HepG2 (cell line): ENCODE measurements at regions not wholly inside any gene's neighbourhood (a gene's known extent, or its start where the extent isn't known, plus 50 kb on each side); places are given as distances from the start of the nearest gene placed in this dataset.

Experiments used
- ARNT ChIP-seq: fragments of 450-650 bp; IDR thresholded peaks from 2 replicates; pipeline ENCODE4 v1.6.1; 2017
- ATF7-NPFF ChIP-seq: sonication (generic); formaldehyde crosslinking; IDR thresholded peaks from 2 replicates; pipeline ENCODE4 v1.8.1; 2023; ENCODE audit warnings: mild to moderate bottlenecking, low read depth, missing genetic modification reagents, moderate library complexity
- CHCHD3 ChIP-seq: sonication (generic); formaldehyde crosslinking; IDR thresholded peaks from 2 replicates; pipeline ENCODE4 v1.8.0; 2022; ENCODE audit warnings: mild to moderate bottlenecking, missing genetic modification reagents, moderate library complexity
- DBP ChIP-seq: sonication (generic); formaldehyde crosslinking; IDR thresholded peaks from 2 replicates; pipeline ENCODE4 v1.4.0; 2020; ENCODE audit warnings: missing genetic modification reagents; ENCODE audit errors: not compliant biosample characterization
- FOXJ3 ChIP-seq: sonication (generic); formaldehyde crosslinking; IDR thresholded peaks from 2 replicates; pipeline ENCODE4 v1.4.0; 2020; ENCODE audit warnings: missing genetic modification reagents, mild to moderate bottlenecking, borderline replicate concordance
- GFI1 ChIP-seq: sonication (generic); formaldehyde crosslinking; IDR thresholded peaks from 2 replicates; pipeline ENCODE4 v1.5.0; 2020; ENCODE audit warnings: missing genetic modification reagents, mild to moderate bottlenecking, borderline replicate concordance
- HNRNPK ChIP-seq: fragments of 200-400 bp; formaldehyde crosslinking; IDR thresholded peaks from 2 replicates; pipeline ENCODE4 v1.6.1; 2018; ENCODE audit warnings: low read length, low read depth, moderate library complexity, mild to moderate bottlenecking; ENCODE audit not compliant: poor library complexity, severe bottlenecking
- JUNB ChIP-seq: sonication (generic); formaldehyde crosslinking; IDR thresholded peaks from 2 replicates; pipeline ENCODE4 v1.8.0; 2022; ENCODE audit warnings: missing genetic modification reagents, mild to moderate bottlenecking, borderline replicate concordance
- KDM5A ChIP-seq: fragments of 200-600 bp; sonication (generic); IDR thresholded peaks from 2 replicates; pipeline ENCODE4 v1.7.0; 2018; ENCODE audit warnings: antibody characterized with exemption, mild to moderate bottlenecking, low read length, borderline replicate concordance
- MAFG ChIP-seq: sonication (generic); formaldehyde crosslinking; IDR thresholded peaks from 2 replicates; pipeline ENCODE4 v1.5.1; 2020; ENCODE audit warnings: mild to moderate bottlenecking, missing genetic modification reagents
- MBNL3 ChIP-seq: fragments of 250-450 bp; sonication (Bioruptor Pico); conservative IDR thresholded peaks from 2 replicates; pipeline ENCODE4 v1.8.0; 2022; ENCODE audit warnings: mild to moderate bottlenecking, inconsistent platforms
- MZF1 ChIP-seq: sonication (generic); formaldehyde crosslinking; IDR thresholded peaks from 2 replicates; pipeline ENCODE4 v1.8.1; 2023; ENCODE audit warnings: mild to moderate bottlenecking, missing genetic modification reagents, borderline replicate concordance
- NFRKB ChIP-seq: fragments of 450-650 bp; IDR thresholded peaks from 2 replicates; pipeline ENCODE4 v1.6.1; 2017
- NR3C1 ChIP-seq: sonication (generic); formaldehyde crosslinking; IDR thresholded peaks from 2 replicates; pipeline ENCODE4 v1.4.0; 2020; ENCODE audit warnings: missing genetic modification reagents
- PAXIP1 ChIP-seq: sonication (generic); formaldehyde crosslinking; conservative IDR thresholded peaks from 2 replicates; pipeline ENCODE4 v1.4.0; 2020; ENCODE audit warnings: mild to moderate bottlenecking, missing genetic modification reagents, moderate library complexity
- PBX2 ChIP-seq: IDR thresholded peaks from 2 replicates; pipeline ENCODE4 v1.6.1; 2016; ENCODE audit warnings: control low read depth
- PBX3 ChIP-seq: sonication (generic); formaldehyde crosslinking; IDR thresholded peaks from 2 replicates; pipeline ENCODE4 v1.8.1; 2023; ENCODE audit warnings: missing genetic modification reagents, inconsistent platforms, borderline replicate concordance
- SKI ChIP-seq: fragments of 450-650 bp; IDR thresholded peaks from one replicate; pipeline ENCODE4 v1.6.1; 2018; ENCODE audit warnings: mild to moderate bottlenecking; ENCODE audit not compliant: partially characterized antibody
- ZBTB3 ChIP-seq: sonication (generic); formaldehyde crosslinking; IDR thresholded peaks from 2 replicates; pipeline ENCODE4 v1.4.0; 2020; ENCODE audit warnings: low read depth, mild to moderate bottlenecking, moderate library complexity, missing genetic modification reagents, borderline replicate concordance
- ZNF180 ChIP-seq: sonication (generic); formaldehyde crosslinking; IDR thresholded peaks from 2 replicates; pipeline ENCODE4 v1.4.0; 2020; ENCODE audit warnings: low read depth, missing genetic modification reagents, borderline replicate concordance
- ZNF615 ChIP-seq: sonication (generic); formaldehyde crosslinking; IDR thresholded peaks from 2 replicates; pipeline ENCODE4 v1.5.0; 2020; ENCODE audit warnings: mild to moderate bottlenecking, missing genetic modification reagents, borderline replicate concordance
- ZNF674 ChIP-seq: sonication (generic); formaldehyde crosslinking; IDR thresholded peaks from 2 replicates; pipeline ENCODE4 v1.5.0; 2020; ENCODE audit warnings: low read depth, mild to moderate bottlenecking, missing genetic modification reagents
- ZNF713 ChIP-seq: sonication (generic); formaldehyde crosslinking; IDR thresholded peaks from 2 replicates; pipeline ENCODE4 v1.4.0; 2020; ENCODE audit warnings: mild to moderate bottlenecking, missing genetic modification reagents
- ZNF724P ChIP-seq: sonication (generic); formaldehyde crosslinking; IDR thresholded peaks from 2 replicates; pipeline ENCODE4 v1.8.0; 2022; ENCODE audit warnings: missing genetic modification reagents, borderline replicate concordance
- ZNF790 ChIP-seq: sonication (generic); formaldehyde crosslinking; IDR thresholded peaks from 2 replicates; pipeline ENCODE4 v1.8.0; 2022; ENCODE audit warnings: missing genetic modification reagents, mild to moderate bottlenecking, borderline replicate concordance
- ZSCAN20 ChIP-seq: sonication (generic); formaldehyde crosslinking; IDR thresholded peaks from 2 replicates; pipeline ENCODE4 v1.4.0; 2020; ENCODE audit warnings: missing genetic modification reagents, mild to moderate bottlenecking, borderline replicate concordance

- TF ChIP-seq PBX3 (CRISPR knock-in tag) (no peak), MZF1 (CRISPR knock-in tag) (no peak), NFRKB (no peak), SKI (peak; percentile 96), GFI1 (CRISPR knock-in tag) (peak; percentile 88), ZNF790 (no peak), ZNF674 (CRISPR knock-in tag) (no peak), ZNF724P (CRISPR knock-in tag) (no peak), KDM5A (no peak), ARNT (no peak), ZBTB3 (CRISPR knock-in tag) (peak; percentile 62; the same call in 1 of the 2 replicates), ZNF615 (CRISPR knock-in tag) (no peak), NR3C1 (CRISPR knock-in tag) (no peak), PBX2 (CRISPR knock-in tag) (no peak), FOXJ3 (CRISPR knock-in tag) (peak; percentile 100), ZNF180 (no peak), JUNB (CRISPR knock-in tag) (no peak; the same call in 1 of the 2 replicates), MBNL3 (CRISPR knock-in tag) (no peak), PAXIP1 (CRISPR knock-in tag) (peak; percentile 95), ZNF713 (CRISPR knock-in tag) (no peak), DBP (CRISPR knock-in tag) (no peak), CHCHD3 (CRISPR knock-in tag) (no peak), ATF7-NPFF (CRISPR knock-in tag) (0 out of 2 replicates have a peak, but pooled peaks have one; percentile 30), MAFG (CRISPR knock-in tag) (no peak), ZSCAN20 (CRISPR knock-in tag) (no peak), HNRNPK (no peak)
These were observed 178.0 kb downstream of the GASK1B start (continued) for GRCh38 chr4:157994863-157995262.
